ENCODE measurements at regions not wholly inside any gene's neighbourhood (a gene's known extent, or its start where the extent isn't known, plus 50 kb on each side); places are given as distances from the start of the nearest gene placed in this dataset.
"Not testable (repeated sequence)": the region's sequence is repeated elsewhere in the genome, so short reads cannot be mapped to it uniquely, and the experiment has no call there.

GRCh38 chr6:17013701-17014100 is 88.1 kb upstream of the STMND1 start:
- no peak for FAIRE-seq
- no peak for DNase-seq (ENCODE audit: insufficient read length, low spot score)

- no peak for DNase-seq (ENCODE audit: insufficient read length, low spot score)
- FAIRE-seq, result no peak
These were observed 89.2 kb upstream of the STMND1 start for GRCh38 chr6:17012421-17013225.

- DNase-seq (ENCODE audit: insufficient read length, low spot score) (no peak), FAIRE-seq (no peak)
These were observed 89.9 kb upstream of the STMND1 start for GRCh38 chr6:17011985-17012384.

- no peak for DNase-seq (ENCODE audit: insufficient read length, low spot score)
- no peak for FAIRE-seq
These were observed 94.1 kb upstream of the STMND1 start for GRCh38 chr6:17007749-17008148.

DNA sequence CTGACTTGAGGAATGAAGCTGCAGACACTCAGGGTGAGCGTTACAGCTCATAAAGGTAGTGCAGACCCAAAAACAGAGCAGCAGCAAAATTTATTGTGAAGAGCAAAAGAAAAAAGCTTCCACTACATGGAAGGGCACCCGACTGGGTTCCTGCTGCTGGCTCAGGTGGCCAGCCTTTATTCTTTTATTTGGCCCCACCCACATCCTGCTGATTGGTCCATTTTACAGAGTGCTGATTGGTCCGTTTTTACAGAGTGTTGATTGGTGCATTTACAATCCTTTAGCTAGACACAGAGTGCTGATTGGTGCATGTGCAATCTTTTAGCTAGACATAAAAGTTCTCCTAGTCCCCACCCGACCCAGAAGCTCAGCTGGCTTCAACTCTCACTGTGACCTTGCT is 95.3 kb upstream of the STMND1 start:
- DNase-seq (ENCODE audit: insufficient read length, low spot score) (no peak), FAIRE-seq (no peak)

- DNase-seq (ENCODE audit: insufficient read length, low spot score) (no peak), FAIRE-seq (no peak)
These were observed 97.6 kb upstream of the STMND1 start for GRCh38 chr6:17004269-17004668.

- no peak for FAIRE-seq
- DNase-seq (ENCODE audit: insufficient read length, low spot score), result no peak
These were observed 99.7 kb upstream of the STMND1 start for GRCh38 chr6:17002123-17002522.

DNA sequence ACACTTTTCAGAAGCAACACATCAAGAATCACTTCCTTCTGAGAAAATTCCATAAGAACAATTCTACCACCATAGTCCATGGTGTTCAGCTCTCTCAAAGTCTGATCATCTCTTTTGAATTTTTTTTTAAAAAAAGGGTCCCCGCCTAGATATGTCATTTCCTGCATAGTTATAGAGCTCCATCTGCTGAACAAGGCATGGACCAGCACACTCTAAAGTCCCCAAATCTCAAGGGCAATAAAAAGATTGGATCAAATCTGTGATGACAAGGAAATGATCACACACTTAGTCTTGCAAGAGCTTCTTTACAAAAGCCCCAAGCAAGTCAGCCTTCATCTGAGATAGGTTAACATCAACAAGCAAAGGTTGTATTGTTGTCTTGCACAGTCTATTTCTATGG is 100.7 kb upstream of the STMND1 start:
- DNase-seq (ENCODE audit: insufficient read length, low spot score) (no peak), FAIRE-seq (no peak)

- no peak for FAIRE-seq
- no peak for DNase-seq (ENCODE audit: insufficient read length, low spot score)
These were observed 102.1 kb upstream of the STMND1 start for GRCh38 chr6:16999491-17000436.

GRCh38 chr6:16998461-16998860 is 103.4 kb upstream of the STMND1 start:
- no peak for FAIRE-seq
- no peak for DNase-seq (ENCODE audit: insufficient read length, low spot score)

DNA sequence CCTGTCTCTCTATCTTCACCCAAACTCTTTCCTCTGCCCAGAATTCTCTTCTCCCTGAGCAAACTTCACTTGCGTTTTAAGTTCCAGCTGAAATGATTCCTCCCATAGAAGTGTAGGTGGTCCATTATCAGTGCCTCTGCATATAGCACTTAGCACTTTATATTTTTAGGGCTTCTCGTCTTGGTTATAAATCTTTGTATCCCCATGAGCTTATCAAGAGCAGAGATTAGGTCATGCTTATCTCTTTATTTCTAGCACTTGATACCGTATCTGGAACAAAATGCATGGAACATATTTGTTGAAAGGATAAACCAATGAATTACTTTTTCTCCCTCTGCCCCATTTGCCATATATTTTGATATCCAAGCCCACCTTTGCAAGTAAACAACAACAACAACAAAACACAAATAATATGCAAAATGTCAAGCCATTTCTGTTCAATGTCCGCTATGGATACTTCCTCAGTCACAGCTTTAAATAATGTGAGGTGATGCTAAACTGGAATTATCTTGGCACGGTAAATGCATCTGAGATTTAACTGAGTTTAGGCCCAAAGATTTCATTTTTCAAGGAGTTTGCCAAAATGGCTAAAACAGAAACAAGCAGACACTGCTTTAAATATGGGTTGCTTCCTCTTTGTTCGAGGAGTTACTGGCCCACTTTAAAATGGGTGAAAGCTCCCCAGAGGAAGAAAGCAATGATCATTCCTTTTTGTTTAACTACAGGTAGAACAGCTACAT is 106.2 kb upstream of the STMND1 start:
- FAIRE-seq, result no peak
- DNase-seq (ENCODE audit: insufficient read length, low spot score), result no peak

DNA sequence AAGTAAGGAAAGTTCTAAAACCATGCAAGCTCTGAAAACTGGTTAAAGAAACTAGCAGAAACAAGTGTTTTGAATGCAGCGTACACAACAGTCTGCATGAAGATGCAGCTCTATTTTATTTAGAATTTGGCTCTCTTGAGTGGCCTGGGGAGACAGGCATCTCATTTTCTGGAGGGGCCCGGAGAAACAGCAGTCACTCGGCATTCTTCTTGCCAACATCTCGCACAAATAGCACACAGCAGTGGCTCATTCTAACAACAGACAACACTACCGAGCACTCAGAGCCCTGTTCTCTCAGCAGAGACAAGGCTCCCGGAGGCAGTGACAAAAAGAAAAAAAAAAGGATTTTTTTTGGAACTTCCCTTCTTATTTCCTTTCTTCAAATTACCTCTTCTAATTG is 108.5 kb upstream of the STMND1 start:
- FAIRE-seq (no peak), DNase-seq (ENCODE audit: insufficient read length, low spot score) (no peak)

GRCh38 chr6:16991981-16992629 is 109.7 kb upstream of the STMND1 start:
- no peak for DNase-seq (ENCODE audit: insufficient read length, low spot score)
- no peak for FAIRE-seq

- DNase-seq (ENCODE audit: insufficient read length, low spot score); FAIRE-seq: not testable (repeated sequence)
These were observed 111.9 kb upstream of the STMND1 start for GRCh38 chr6:16989976-16990375.

- no peak for DNase-seq (ENCODE audit: insufficient read length, low spot score)
- no peak for FAIRE-seq
These were observed 112.5 kb upstream of the STMND1 start for GRCh38 chr6:16989382-16989781.

DNA sequence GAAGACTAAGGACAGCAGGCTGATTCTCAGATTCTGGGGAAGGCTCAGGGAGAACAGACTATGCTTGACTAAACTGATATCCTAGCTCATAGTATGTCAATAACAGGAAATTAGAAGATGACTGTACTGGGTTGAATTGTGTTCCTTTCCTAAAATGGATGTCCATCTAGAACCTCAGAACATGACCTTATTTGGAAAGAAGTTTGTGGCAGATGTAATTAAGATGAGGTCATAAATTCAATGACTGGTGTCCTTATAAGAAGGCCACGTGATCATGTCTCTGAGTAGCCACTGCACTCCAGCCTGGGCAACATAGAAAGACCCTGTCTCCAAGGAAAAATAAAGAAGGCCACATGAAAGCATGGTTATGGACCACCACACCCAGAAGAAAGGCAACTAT is 113.9 kb upstream of the STMND1 start:
- DNase-seq (ENCODE audit: insufficient read length, low spot score) (no peak), FAIRE-seq (no peak)

DNA sequence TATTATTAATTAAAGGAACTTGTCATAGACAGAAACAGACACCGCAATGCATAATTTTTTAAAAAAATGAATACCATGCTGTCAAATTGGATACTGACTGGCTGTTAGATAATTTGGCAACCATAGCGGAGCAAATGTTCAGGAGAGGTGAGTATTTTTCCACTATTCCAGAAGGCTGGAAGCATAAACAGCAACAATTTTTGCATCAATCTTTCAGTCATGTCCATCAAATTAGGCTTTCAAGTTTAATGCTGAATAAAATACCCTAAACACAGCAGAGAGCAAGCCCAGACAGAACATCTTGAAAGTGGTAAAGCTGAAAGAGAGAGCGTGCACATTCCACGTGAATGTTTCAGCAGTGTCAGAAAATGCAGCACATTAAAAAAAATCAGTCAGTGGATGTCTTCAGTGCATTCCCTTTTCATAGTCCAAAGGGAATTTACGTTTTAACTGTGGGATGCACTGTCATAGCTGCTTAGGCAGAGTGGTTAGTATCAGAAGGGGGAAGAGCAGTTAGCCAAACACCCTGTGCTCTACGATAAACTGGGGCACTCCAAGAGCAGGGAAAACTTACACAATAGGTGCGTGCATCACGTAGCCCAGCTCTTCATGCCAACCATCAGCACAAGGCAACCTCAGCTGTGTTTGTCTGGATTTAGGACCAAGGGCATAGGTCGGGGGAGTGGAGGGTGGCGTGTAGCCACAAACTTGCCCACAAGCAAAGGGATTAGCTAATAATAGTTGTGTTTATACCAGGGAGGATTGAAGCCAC is 116.2 kb upstream of the STMND1 start:
- no peak for FAIRE-seq
- no peak for DNase-seq (ENCODE audit: insufficient read length, low spot score)

- no peak for FAIRE-seq
- DNase-seq (ENCODE audit: insufficient read length, low spot score), result no peak
These were observed 119.0 kb upstream of the STMND1 start for GRCh38 chr6:16982807-16983206.

- no peak for FAIRE-seq
- no peak for DNase-seq (ENCODE audit: insufficient read length, low spot score)
These were observed 122.0 kb upstream of the STMND1 start for GRCh38 chr6:16979677-16980370.

Data from GM19239 (cell line).